GM12892 (cell line): ENCODE measurements at regions not wholly inside any gene's neighbourhood (a gene's known extent, or its start where the extent isn't known, plus 50 kb on each side); places are given as distances from the start of the nearest gene placed in this dataset.

Experiments
- POLR2A ChIP-seq: IDR thresholded peaks from 2 replicates; pipeline ENCODE4 v1.6.1; 2011; ENCODE audit warnings: low read depth, low read length, control low read depth
- POLR2AphosphoS5 ChIP-seq: IDR thresholded peaks from 2 replicates; pipeline ENCODE4 v1.6.1; 2011; ENCODE audit warnings: low read depth, low read length, control low read depth
- TAF1 ChIP-seq: IDR thresholded peaks from 2 replicates; pipeline ENCODE4 v1.6.1; 2011; ENCODE audit warnings: low read depth, mild to moderate bottlenecking, control low read depth, low read length, borderline replicate concordance

GRCh38 chr14:99066378-99066777, 205.6 kb downstream of the BCL11B start:
- TF ChIP-seq TAF1 (no peak), POLR2A (no peak), POLR2AphosphoS5 (no peak)
